Stimulated activated CD8-positive, alpha-beta memory T cell treated with anti-CD3 and anti-CD28 coated beads, Interleukin-7, amount 100 ng/mL, for 1 hour (primary cell): ENCODE measurements at regions not wholly inside any gene's neighbourhood (a gene's known extent, or its start where the extent isn't known, plus 50 kb on each side); places are given as distances from the start of the nearest gene placed in this dataset.
"Not testable (repeated sequence)": the region's sequence is repeated elsewhere in the genome, so short reads cannot be mapped to it uniquely, and the experiment has no call there.

Source experiments
- DNase-seq, 2 donors: peaks; one replicate each; pipeline ENCODE4 v3.0.0-alpha.2; 2020; ENCODE audit warnings: low read depth in 2 of 2

- DNase-seq = no peak
Observed at GRCh38 chr7:68619526-68619925, 978.7 kb upstream of the AUTS2 start.

DNA sequence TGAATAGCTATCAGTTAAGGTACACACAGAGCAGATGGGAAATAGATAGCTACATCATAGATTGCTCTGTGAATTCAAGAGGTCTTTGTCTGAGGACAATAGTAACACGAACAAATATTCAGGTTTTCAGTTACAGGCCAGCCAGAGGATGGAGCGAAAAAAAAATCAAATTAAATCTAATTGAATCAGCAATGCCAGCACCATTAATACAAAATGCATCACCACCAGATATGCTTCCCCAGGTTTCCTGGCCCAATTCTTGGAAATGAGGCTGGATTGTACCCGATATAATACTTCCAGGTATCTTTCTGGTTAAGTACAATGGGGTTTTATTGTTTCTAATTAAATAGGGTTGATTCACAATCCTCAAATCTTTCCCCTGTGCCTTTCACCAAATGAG lies 975.8 kb upstream of the AUTS2 start:
- no peak for DNase-seq

DNA sequence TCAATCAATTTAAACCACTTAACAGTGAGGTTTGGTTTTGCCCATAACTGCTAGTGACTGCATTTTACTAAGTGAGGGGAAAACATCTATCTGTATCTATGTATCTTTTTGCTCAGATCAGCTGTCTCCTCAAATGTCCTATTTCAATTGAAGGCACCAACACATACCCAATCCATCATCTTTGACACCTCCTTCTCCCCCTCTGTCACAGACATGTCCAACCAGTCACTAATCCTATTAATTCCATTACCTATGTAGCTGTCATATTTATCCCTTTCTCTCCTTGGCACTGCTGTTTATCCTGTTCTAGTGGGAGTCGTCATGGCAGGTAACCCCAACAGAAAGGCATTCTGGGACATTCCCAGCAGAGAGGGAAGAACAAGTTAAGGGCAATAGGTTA lies 975.2 kb upstream of the AUTS2 start:
- no peak for DNase-seq

GRCh38 chr7:68627247-68627864 lies 970.9 kb upstream of the AUTS2 start:
- DNase-seq = no peak

GRCh38 chr7:68630914-68631313 lies 967.4 kb upstream of the AUTS2 start:
- not testable (repeated sequence) for DNase-seq

DNA sequence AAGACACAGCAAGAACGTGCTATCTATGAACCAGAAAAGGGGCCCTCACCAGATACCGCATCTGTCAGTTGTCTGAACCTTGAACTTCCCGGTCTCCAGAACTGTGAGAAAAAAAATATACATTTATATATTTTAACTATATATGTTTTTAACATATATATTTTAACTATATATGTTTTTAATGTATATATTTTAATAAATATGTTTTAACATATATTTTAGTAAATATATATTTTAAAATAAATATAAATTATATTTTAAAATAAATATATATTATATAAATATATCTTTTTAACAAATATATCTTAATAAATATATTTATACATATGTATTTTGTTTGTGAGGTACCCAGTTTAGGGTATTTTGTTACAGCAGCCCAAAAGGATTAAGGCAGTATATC lies 958.2 kb upstream of the AUTS2 start:
- DNase-seq = no peak

DNA sequence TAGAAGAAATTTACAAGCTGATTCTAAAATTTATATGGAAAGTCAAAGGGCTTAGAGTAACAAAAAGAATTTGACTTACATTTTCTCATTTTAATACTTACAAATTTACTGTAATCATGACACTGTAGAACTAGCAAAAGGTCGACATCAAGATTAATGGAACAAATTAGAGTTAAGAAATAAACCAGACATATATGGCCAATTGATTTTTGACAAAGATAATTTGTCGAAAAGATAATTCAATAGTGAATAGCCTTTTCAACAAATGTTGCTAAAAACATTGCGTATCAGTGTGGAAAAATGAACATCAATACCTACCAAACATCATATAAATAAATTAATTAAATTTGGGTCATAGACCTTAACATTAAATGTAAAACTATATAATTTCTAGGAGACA lies 955.5 kb upstream of the AUTS2 start:
- DNase-seq = no peak

DNA sequence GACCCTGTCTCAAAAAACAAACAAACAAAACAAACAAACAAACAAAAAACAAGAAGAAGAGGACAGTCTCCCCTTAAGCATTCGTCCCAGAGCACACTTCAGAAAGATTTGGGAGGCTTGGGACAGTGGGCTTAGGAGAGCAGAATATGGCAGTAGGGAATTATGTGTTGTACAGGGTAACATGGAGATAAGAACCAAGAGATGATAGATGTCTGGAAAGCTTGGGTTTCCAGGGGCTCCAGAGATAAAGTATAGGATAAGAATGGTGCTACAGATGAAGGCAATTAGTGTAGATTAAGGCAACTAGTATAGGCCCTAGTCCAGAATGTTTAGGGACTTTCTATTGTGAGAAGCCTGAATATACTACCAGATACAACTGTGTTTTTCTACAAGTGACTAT lies 934.9 kb upstream of the AUTS2 start:
- DNase-seq = no peak

- no peak for DNase-seq
Observed at GRCh38 chr7:68671046-68671445, 927.2 kb upstream of the AUTS2 start.

DNA sequence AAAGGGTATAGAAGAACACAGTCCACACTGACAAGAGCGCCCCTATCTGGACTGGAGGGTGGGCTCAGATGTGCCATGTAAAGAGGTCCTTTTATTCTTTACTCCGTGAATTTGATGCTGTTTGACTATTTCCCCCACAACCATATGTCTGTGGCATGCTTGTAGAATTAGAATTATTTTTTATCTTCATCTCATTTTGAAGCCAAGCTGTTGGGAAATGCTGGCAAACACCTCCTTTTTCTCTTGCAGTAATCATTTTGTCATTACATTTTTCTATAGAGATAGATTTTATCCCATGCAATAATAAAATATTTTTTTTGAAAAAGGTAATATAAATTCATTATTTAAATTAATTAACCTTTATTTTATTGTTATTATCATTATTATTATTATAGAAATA lies 926.6 kb upstream of the AUTS2 start:
- no peak for DNase-seq

- no peak for DNase-seq
Observed at GRCh38 chr7:68674826-68675225, 923.4 kb upstream of the AUTS2 start.

DNA sequence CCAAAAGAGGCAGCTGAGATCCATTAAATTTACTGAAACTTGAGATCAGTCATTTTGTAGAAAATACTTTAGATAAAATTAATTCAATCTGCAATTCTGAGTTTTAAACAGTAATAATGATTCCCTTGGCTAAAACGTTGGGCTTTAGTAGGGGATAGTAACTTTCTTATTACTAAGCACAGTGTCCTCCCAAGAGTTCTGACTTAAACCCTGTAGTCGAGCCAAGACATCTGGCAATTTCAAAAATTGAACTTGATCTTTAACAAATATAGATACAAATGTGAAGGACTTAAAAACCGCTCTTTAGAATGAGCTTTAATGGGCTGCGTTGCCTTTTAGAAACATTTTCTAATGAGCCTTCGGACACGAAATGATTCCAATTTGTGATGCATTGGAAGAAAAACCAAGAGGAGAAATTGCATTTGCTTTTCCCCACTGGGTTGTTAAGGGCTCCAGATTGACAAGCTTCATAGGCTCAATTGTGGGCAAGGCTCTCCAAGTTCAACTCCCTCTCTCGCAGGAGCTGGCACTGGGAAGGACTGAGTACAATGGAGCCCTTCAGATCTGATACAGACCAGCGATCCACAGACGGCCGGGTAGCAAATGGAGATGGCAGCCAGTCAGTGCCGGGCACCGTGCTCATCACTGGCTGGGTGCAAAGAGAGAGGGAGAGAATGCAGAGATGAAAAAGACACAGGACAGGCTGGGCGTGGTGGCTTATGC lies 921.3 kb upstream of the AUTS2 start:
- DNase-seq = no peak

DNA sequence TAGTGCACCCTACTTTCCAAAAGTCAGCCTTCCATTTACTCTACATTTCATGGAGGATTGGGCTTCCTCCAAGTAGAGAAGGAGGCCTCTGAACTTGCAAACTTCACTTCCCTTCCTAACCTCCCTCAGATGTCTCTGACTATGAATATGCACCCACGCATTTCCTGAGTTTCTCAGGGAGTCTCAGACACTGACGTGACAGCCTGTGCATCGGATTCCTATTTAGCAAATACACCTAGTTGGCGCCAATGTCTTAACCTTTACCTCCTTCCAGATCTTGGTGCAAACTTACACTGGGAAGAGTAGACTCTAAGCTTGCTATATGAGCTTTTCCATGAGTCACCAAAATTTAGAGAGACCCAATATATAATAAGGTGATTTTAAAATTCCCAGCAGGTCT lies 920.1 kb upstream of the AUTS2 start:
- no peak for DNase-seq

DNA sequence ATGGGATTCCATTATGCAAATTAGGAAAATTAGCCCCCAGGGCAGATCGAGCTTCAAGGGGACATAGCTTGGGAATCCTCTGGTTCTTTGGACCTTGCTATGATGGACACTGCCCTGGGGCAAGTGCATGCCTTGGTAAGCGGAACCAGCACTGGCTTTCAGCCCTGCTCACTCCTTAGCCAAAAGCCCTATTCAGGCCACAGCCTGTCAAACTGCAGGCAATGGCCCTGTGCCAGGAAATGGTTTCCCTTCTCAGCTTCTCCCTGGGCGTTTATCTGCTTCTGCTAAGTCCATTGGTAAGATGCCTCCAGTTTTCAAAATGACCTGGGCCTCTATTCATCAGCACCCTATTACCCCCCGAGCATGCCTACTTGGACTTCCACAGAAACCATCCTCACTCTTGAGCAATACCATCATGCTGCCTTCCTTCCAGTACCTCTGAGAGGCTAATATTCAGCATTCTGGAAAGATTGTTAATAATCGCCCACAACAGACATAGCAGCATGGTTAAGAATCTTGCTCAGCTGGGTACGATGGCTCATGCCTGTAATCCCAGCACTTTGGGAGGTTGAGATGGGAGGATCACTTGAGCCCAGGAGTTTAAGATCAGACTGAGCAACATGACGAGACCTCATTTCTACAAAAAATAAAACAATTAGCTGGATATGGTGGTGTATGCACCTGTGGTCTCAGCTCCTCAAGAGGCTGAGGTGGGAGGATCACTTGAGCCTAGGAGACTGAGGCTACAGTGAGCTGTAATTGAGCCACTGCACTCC lies 918.6 kb upstream of the AUTS2 start:
- DNase-seq = no peak

- no peak for DNase-seq
Observed at GRCh38 chr7:68680235-68680872, 917.9 kb upstream of the AUTS2 start.

GRCh38 chr7:68682910-68683309 lies 915.4 kb upstream of the AUTS2 start:
- no peak for DNase-seq

DNA sequence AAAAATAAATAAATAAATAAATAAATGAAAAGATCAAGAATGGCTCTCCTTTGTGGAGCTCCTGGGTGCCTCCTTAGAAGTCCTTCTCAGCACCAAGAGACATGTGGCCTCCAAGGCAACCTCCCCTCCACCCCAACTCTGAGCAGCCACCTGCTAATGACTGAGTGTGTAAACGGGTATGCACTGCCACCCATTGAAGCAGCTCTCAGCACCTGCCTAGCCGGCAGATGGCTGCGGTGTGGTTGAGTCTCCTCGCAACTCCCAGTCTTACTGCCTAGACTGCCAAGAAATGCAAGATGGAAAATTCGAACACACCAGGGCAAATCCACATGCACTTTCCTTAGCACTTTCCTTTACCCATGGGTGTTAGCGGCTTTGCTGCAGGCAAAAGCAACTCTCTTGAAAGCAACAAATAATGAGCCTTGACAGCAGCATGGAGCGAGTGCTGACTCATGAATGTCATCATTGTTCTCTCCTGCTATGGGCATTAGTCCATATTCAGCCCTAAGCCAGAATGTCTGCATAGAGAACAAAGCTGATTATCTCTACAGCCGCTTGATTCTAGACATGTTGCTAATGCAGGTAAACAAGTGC lies 913.9 kb upstream of the AUTS2 start:
- no peak for DNase-seq

GRCh38 chr7:68684996-68685395 lies 913.3 kb upstream of the AUTS2 start:
- DNase-seq = no peak

GRCh38 chr7:68688416-68689086 lies 909.7 kb upstream of the AUTS2 start:
- no peak for DNase-seq

- DNase-seq = no peak
Observed at GRCh38 chr7:68689087-68689433, 909.2 kb upstream of the AUTS2 start.
